ENCODE measurements at regions not wholly inside any gene's neighbourhood (a gene's known extent, or its start where the extent isn't known, plus 50 kb on each side); places are given as distances from the start of the nearest gene placed in this dataset.
A peak's percentile ranks its signal among the peaks of the same experiment; 100 is the strongest.

DNA sequence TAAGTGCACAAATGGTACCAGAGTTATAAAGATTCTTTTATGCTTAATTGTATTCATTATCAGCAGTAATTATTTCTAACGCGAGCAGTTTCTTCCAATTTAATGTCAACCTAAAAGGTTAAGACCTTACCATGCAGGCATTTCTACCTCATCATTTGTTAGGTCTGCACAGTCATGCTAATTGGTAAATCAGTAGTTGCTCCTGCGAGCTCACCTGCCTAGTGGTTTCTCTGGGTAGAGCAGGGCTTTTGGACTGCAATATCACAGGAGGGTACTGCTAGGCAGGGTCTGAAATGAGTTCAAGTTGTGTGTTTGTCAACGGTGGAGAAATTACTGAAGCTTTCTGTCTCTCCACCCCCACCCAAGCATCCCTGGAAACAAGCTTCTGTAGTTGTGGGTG, 558.5 kb upstream of the MGMT start:
- Histone ChIP-seq H3K9ac (ENCODE audit: low read length) (no peak overlapping the region), H3K27me3 (ENCODE audit: insufficient read depth, low read depth, low read length) (no peaks in the 10 kb centered on the region), H3F3A (ENCODE audit: insufficient read depth, low read length, poor library complexity, severe bottlenecking) (no peaks in the 10 kb centered on the region), H3K4me2 (ENCODE audit: low read length) (no peak overlapping the region), H3K4me3 (ENCODE audit: low read length) (no peak overlapping the region), H3K36me3 (ENCODE audit: insufficient read depth, low read length) (no peaks in the 10 kb centered on the region), H3K79me2 (replicated peaks; ENCODE audit: insufficient read depth, low read length) (no peaks in the 10 kb centered on the region), H3K9me3 (ENCODE audit: low read length) (no peaks in the 10 kb centered on the region), H4K20me1 (ENCODE audit: insufficient read depth) (no peaks in the 10 kb centered on the region), H3K9me2 (ENCODE audit: insufficient read depth, low read length) (no peaks in the 10 kb centered on the region), H3K27ac (ENCODE audit: low read length) (no peak overlapping the region), H2AFZ (ENCODE audit: low read depth, low read length) (no peak overlapping the region)
- no peak for TF ChIP-seq EP300 (conservative IDR thresholded peaks at IDR 0.05; ENCODE audit: poor library complexity, severe bottlenecking)
- TF ChIP-seq MXI1 (conservative IDR thresholded peaks at IDR 0.05; ENCODE audit: poor library complexity, severe bottlenecking) = no peak
- no peak for TF ChIP-seq POLR2AphosphoS5 (IDR thresholded peaks at IDR 0.05)
- no peak for TF ChIP-seq TAF1 (IDR thresholded peaks at IDR 0.05; ENCODE audit: low read depth)
- no peak for TF ChIP-seq EZH2 (IDR thresholded peaks at IDR 0.05; ENCODE audit: borderline replicate concordance, insufficient read depth, low read length, poor library complexity, severe bottlenecking)
- TF ChIP-seq, protein P1, sequence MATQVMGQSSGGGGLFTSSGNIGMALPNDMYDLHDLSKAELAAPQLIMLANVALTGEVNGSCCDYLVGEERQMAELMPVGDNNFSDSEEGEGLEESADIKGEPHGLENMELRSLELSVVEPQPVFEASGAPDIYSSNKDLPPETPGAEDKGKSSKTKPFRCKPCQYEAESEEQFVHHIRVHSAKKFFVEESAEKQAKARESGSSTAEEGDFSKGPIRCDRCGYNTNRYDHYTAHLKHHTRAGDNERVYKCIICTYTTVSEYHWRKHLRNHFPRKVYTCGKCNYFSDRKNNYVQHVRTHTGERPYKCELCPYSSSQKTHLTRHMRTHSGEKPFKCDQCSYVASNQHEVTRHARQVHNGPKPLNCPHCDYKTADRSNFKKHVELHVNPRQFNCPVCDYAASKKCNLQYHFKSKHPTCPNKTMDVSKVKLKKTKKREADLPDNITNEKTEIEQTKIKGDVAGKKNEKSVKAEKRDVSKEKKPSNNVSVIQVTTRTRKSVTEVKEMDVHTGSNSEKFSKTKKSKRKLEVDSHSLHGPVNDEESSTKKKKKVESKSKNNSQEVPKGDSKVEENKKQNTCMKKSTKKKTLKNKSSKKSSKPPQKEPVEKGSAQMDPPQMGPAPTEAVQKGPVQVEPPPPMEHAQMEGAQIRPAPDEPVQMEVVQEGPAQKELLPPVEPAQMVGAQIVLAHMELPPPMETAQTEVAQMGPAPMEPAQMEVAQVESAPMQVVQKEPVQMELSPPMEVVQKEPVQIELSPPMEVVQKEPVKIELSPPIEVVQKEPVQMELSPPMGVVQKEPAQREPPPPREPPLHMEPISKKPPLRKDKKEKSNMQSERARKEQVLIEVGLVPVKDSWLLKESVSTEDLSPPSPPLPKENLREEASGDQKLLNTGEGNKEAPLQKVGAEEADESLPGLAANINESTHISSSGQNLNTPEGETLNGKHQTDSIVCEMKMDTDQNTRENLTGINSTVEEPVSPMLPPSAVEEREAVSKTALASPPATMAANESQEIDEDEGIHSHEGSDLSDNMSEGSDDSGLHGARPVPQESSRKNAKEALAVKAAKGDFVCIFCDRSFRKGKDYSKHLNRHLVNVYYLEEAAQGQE (IDR thresholded peaks at IDR 0.05; ENCODE audit: borderline replicate concordance) = no peak
- TF ChIP-seq, protein P2, sequence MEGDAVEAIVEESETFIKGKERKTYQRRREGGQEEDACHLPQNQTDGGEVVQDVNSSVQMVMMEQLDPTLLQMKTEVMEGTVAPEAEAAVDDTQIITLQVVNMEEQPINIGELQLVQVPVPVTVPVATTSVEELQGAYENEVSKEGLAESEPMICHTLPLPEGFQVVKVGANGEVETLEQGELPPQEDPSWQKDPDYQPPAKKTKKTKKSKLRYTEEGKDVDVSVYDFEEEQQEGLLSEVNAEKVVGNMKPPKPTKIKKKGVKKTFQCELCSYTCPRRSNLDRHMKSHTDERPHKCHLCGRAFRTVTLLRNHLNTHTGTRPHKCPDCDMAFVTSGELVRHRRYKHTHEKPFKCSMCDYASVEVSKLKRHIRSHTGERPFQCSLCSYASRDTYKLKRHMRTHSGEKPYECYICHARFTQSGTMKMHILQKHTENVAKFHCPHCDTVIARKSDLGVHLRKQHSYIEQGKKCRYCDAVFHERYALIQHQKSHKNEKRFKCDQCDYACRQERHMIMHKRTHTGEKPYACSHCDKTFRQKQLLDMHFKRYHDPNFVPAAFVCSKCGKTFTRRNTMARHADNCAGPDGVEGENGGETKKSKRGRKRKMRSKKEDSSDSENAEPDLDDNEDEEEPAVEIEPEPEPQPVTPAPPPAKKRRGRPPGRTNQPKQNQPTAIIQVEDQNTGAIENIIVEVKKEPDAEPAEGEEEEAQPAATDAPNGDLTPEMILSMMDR (IDR thresholded peaks at IDR 0.05; ENCODE audit: poor library complexity, severe bottlenecking) = no peak
- TF ChIP-seq SMC3 (conservative IDR thresholded peaks at IDR 0.05; ENCODE audit: poor library complexity) = no peak
- TF ChIP-seq RAD21 (conservative IDR thresholded peaks at IDR 0.05) = no peak

GRCh38 chr10:128912568-128913311, 554.3 kb upstream of the MGMT start:
- Histone ChIP-seq H2AFZ (ENCODE audit: low read depth, low read length) (no peak overlapping the region), H3K4me2 (ENCODE audit: low read length) (no peak overlapping the region), H3K9ac (ENCODE audit: low read length) (no peak overlapping the region), H3K36me3 (ENCODE audit: insufficient read depth, low read length) (no peaks in the 10 kb centered on the region), H3K9me3 (ENCODE audit: low read length) (no peaks in the 10 kb centered on the region), H3K79me2 (replicated peaks; ENCODE audit: insufficient read depth, low read length) (no peaks in the 10 kb centered on the region), H3K4me3 (ENCODE audit: low read length) (no peak overlapping the region), H3K9me2 (ENCODE audit: insufficient read depth, low read length) (no peaks in the 10 kb centered on the region), H3F3A (ENCODE audit: insufficient read depth, low read length, poor library complexity, severe bottlenecking) (no peaks in the 10 kb centered on the region), H3K27me3 (ENCODE audit: insufficient read depth, low read depth, low read length) (no peaks in the 10 kb centered on the region), H3K27ac (ENCODE audit: low read length) (no peak overlapping the region), H4K20me1 (ENCODE audit: insufficient read depth) (no peaks in the 10 kb centered on the region)
- TF ChIP-seq MXI1 (conservative IDR thresholded peaks at IDR 0.05; ENCODE audit: poor library complexity, severe bottlenecking) (peak; percentile 38), SMC3 (conservative IDR thresholded peaks at IDR 0.05; ENCODE audit: poor library complexity) (no peak)
- TF ChIP-seq, protein P1 (IDR thresholded peaks at IDR 0.05; ENCODE audit: borderline replicate concordance) = peak; percentile 70
